ENCODE measurements at regions not wholly inside any gene's neighbourhood (a gene's known extent, or its start where the extent isn't known, plus 50 kb on each side); places are given as distances from the start of the nearest gene placed in this dataset.
A peak's percentile ranks its signal among the peaks of the same experiment; 100 is the strongest.

DNA sequence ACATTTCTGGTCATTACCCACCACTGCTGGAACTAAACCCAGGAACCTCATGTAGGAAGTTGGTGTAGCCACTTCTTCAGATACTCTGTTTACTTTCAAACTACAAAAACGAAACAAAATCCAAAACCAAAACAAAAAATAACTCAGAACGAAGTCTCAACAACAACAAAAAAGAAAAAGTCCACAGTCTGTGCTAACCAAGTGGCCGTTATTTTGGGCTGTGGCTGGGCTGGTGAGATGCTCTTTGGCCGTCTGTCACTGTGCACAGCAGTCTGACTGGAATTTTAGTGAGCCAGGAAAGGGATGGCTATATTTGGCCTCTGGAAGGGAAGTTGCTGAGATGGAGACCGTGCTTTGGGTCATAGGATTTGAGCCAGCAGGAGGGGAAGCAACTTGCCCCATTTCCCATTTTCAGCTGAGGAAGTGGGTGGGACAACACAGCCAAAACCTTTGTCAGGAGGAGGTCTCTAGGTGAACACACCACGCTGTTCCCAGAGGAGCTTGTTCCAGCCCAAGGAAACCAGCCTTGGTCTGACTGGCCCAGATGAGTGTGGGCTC, 334.1 kb downstream of the ZSWIM6 start:
- H3K27ac ChIP-seq, result peak overlapping the region in 8 of 10 donors; percentile 12 to 71 (median 54)
- intact Hi-C loops (cut with DNase I), result loop anchor here in 4 of 10 donors (10.0 kb wide), 3 partner anchors 331 to 711 kb away; partner anchors contain the start of genes SMIM15 (in 3 of the 4) and ZSWIM6 (in 1 of the 4)
- peak; percentile 42 to 88 (median 80) for ATAC-seq

DNA sequence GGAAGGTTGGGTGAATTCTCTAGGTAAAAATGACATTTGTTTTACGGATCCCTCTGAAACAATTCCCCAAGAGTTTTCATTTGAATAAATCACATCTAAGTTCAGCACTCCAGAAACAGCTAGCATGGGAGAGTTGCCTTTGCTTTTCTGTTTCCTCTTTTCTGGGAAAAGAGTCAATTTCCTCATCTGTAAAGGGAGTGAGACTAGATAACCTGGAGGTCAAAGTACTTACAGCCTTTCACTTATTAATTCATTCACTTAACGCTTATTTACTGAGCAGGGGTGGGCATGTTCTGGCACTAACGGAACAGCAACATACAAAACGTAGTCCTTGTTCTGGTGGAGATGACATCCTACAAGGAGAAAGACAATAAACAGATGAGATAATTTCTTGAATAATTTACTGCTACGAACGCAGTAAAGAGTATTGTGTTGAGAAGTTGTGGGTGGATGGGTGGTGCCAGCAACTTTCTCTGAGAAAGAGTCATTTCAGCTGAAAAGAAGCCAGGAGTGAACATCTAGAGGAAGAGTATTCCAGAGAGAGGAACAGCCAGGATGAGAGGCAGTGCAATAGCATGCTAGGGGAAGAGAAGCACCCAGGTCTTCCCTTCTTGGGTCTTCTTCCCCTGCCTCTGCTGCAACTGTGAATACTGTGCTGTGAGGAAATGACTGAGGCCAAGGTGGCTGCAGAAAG, 335.6 kb downstream of the ZSWIM6 start:
- Histone ChIP-seq H3K27me3 (no peaks in the 10 kb centered on the region), H3K4me1 (peaks cover 0 to 26% (median 10%) of the 10 kb centered on the region in 9 donors), H3K36me3 (no peaks in the 10 kb centered on the region), H3K4me3 (no peak overlapping the region), H3K27ac (no peak overlapping the region), H3K9me3 (no peaks in the 10 kb centered on the region)
- ATAC-seq (peak in 1 of 8 donors; percentile 11), DNase-seq (no peak)
- 54 to 62% methylated on average over 6 of the region's 6 CpGs for WGBS, 2 donors
- intact Hi-C loops (cut with DNase I), result loop anchor here in 5 of 10 donors (1.0 to 10.0 kb wide), 4 partner anchors 49 to 713 kb away; partner anchors contain the start of genes SMIM15 (in 3 of the 5) and ZSWIM6 (in 1 of the 5)
- TF ChIP-seq, protein P1, sequence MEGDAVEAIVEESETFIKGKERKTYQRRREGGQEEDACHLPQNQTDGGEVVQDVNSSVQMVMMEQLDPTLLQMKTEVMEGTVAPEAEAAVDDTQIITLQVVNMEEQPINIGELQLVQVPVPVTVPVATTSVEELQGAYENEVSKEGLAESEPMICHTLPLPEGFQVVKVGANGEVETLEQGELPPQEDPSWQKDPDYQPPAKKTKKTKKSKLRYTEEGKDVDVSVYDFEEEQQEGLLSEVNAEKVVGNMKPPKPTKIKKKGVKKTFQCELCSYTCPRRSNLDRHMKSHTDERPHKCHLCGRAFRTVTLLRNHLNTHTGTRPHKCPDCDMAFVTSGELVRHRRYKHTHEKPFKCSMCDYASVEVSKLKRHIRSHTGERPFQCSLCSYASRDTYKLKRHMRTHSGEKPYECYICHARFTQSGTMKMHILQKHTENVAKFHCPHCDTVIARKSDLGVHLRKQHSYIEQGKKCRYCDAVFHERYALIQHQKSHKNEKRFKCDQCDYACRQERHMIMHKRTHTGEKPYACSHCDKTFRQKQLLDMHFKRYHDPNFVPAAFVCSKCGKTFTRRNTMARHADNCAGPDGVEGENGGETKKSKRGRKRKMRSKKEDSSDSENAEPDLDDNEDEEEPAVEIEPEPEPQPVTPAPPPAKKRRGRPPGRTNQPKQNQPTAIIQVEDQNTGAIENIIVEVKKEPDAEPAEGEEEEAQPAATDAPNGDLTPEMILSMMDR (IDR thresholded peaks at IDR 0.05), result no peak

More for the DNA sequence above, 334.1 kb downstream of the ZSWIM6 start:
- Histone ChIP-seq H3K9me3 (no peaks in the 10 kb centered on the region), H3K4me3 (peak overlapping the region in 4 of 10 donors; percentile 8 to 31 (median 13)), H3K27me3 (no peaks in the 10 kb centered on the region), H3K4me1 (peaks cover 0 to 26% (median 10%) of the 10 kb centered on the region in 9 donors), H3K36me3 (no peaks in the 10 kb centered on the region)
- peak in 1 of 2 donors; percentile 38 for DNase-seq
- WGBS, 2 donors, result 40 to 46% methylated on average over 6 of the region's 6 CpGs
- TF ChIP-seq, protein P1 (IDR thresholded peaks at IDR 0.05), result no peak

DNA sequence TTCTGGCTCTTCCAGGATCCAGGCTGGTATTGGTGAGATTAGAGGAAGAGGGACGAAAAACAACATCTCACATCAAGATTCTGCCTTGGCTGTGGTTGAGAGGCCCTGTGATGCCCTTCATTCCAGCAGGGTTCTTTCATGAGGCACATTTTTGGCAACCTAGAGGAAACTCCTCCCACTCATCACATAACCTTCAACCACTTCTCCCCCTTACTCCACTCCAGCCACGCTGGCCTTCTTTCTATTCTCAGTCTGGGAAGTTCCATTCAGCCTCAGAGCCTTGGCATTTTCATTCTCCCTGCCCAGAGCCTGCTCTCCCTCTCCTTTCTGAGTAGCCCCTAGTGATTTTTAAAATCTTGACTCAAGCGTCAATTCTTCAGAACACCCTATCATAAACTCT, 337.5 kb downstream of the ZSWIM6 start:
- Histone ChIP-seq H3K4me3 (no peak overlapping the region), H3K9me3 (no peaks in the 10 kb centered on the region), H3K27ac (no peak overlapping the region), H3K4me1 (peaks cover 0 to 41% (median 10%) of the 10 kb centered on the region in 9 donors), H3K36me3 (no peaks in the 10 kb centered on the region), H3K27me3 (no peaks in the 10 kb centered on the region)
- DNase-seq, result no peak
- 63 to 64% methylated on average over 3 of the region's 3 CpGs for WGBS, 2 donors
- ATAC-seq, result peak in 7 of 8 donors; percentile 16 to 65 (median 50)
- intact Hi-C loops (cut with DNase I), result loop anchor here in 4 of 10 donors (10.0 kb wide), 3 partner anchors 335 to 715 kb away; partner anchors contain the start of genes SMIM15 (in 3 of the 4) and ZSWIM6 (in 1 of the 4)
- TF ChIP-seq, protein P1 (IDR thresholded peaks at IDR 0.05), result no peak

DNA sequence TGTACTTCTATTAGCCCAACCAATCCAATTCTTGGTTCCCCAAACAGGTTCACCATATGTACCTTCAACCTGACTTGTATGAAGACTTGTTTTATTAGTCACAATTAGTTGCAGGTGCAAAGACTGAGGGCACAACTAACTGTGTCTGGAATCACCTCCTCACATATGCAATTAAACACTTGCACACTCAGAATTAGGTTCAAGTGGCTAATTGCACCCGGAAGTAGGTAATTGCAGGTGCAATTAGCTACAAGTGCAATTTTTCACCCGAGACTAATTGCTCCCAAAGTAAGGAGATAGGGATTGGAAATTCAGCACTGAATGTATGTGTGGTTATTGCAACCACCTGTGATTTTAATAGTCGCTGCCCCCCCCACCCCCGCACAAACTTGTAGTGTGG, 338.9 kb downstream of the ZSWIM6 start:
- ATAC-seq, result no peak
- Histone ChIP-seq H3K9me3 (no peaks in the 10 kb centered on the region), H3K4me3 (no peak overlapping the region), H3K27me3 (no peaks in the 10 kb centered on the region), H3K36me3 (no peaks in the 10 kb centered on the region), H3K27ac (no peak overlapping the region), H3K4me1 (peaks cover 0 to 37% (median 7%) of the 10 kb centered on the region in 9 donors)
- TF ChIP-seq, protein P1 (IDR thresholded peaks at IDR 0.05), result no peak
- intact Hi-C loops (cut with DNase I), result no loop called here
- WGBS, 2 donors, result 95 to 96% methylated on average over 4 of the region's 4 CpGs
- no peak for DNase-seq
